HepG2 (cell line): ENCODE measurements at regions not wholly inside any gene's neighbourhood (a gene's known extent, or its start where the extent isn't known, plus 50 kb on each side); places are given as distances from the start of the nearest gene placed in this dataset.

Experiments used
- ELF4 ChIP-seq: sonication (generic); formaldehyde crosslinking; IDR thresholded peaks from 2 replicates; pipeline ENCODE4 v1.5.0; 2020; ENCODE audit warnings: missing genetic modification reagents, mild to moderate bottlenecking, moderate library complexity, borderline replicate concordance
- MNT ChIP-seq: fragments of 450-650 bp; IDR thresholded peaks from 2 replicates; pipeline ENCODE4 v1.6.1; 2016
- POLR2G ChIP-seq: fragments of 200-400 bp; formaldehyde crosslinking; IDR thresholded peaks from 2 replicates; pipeline ENCODE4 v1.6.1; 2018; ENCODE audit warnings: mild to moderate bottlenecking, low read depth, low read length, moderate library complexity
- SNRNP70 ChIP-seq: fragments of 200-400 bp; formaldehyde crosslinking; IDR thresholded peaks from 2 replicates; pipeline ENCODE4 v1.6.1; 2017; ENCODE audit warnings: mild to moderate bottlenecking, low read depth, low read length, moderate library complexity
- THRA ChIP-seq: sonication (generic); formaldehyde crosslinking; IDR thresholded peaks from 2 replicates; pipeline ENCODE4 v1.4.0; 2020; ENCODE audit warnings: missing genetic modification reagents, borderline replicate concordance
- ZBTB26 ChIP-seq: IDR thresholded peaks from 2 replicates; pipeline ENCODE4 v1.6.1; 2016; ENCODE audit warnings: missing compliant biosample characterization, missing genetic modification reagents, borderline replicate concordance
- ZBTB42 ChIP-seq: sonication (generic); formaldehyde crosslinking; IDR thresholded peaks from 2 replicates; pipeline ENCODE4 v1.5.0; 2020; ENCODE audit warnings: mild to moderate bottlenecking, missing genetic modification reagents

GRCh38 chr4:13980317-13981310 is 353.1 kb upstream of the BOD1L1 start:
- TF ChIP-seq THRA: no peak
- TF ChIP-seq ZBTB42 (CRISPR knock-in tag): no peak
- TF ChIP-seq ELF4 (CRISPR knock-in tag): no peak
- no peak for TF ChIP-seq ZBTB26 (CRISPR knock-in tag)
- TF ChIP-seq POLR2G: no peak
- TF ChIP-seq SNRNP70: no peak
- TF ChIP-seq MNT: no peak
